Left renal cortex interstitium (tissue), 4 donors: ENCODE measurements at regions not wholly inside any gene's neighbourhood (a gene's known extent, or its start where the extent isn't known, plus 50 kb on each side); places are given as distances from the start of the nearest gene placed in this dataset.

Source experiments
- DNase-seq, 4 donors: peaks; one replicate each; pipeline ENCODE4 v3.0.0-alpha.2; 2013; ENCODE audit warnings: low read depth in 4 of 4, low spot score in 2 of 4, missing footprints in 1 of 4

DNA sequence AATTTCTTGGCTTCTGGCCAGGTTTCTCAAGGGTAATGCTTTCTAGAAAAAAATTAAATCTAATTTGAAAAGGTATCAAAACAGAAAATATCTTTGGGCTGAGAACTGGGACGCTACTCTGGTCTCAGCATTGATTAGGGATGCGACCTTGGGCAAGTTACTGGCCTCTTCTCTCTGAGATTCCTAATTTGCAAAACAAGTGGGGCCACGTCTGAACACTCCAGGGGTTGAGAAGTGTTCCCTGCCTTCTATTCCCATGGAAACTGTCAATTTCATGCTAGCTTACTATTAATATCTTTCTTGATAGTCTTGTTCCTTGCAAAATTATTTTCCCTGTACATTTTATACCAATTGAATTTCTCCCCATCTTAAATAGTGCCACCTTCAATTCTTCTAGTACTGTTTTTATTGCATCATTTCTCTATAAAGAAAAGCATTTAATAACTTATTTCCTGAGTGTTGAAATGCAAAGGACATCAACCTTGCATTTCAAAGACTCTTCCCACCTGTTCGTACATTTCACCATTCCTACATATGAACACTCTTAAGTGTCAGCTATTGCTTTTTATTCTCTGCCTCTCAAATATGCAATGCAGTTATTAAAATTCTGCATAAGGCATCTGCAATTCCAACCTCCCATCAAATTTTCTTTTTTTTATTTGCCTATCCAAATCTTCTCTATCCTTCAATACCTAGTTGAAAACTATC lies 118.3 kb upstream of the DSEL start:
- no peak for DNase-seq

DNA sequence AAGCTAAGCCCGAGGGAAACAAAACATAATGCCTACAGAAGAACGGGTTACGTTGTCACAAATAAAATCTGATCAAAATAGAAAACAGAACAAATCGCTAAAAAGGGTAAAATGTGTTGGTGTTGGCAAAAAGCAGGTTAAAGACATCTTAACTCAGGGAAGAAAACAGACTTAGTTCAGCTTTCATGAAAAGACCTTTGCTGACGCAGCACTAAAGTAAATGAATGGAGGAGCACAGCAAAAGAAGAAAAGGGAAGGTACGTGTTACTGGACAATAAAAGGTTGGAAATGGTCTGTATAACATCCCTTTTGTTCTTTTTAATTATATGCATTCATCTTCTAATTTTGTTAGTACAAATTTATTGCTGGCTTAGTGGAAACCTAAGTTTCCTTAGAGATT lies 117.4 kb upstream of the DSEL start:
- DNase-seq, result no peak

- DNase-seq, result no peak
Measured at GRCh38 chr18:67621906-67622305, 105.4 kb upstream of the DSEL start.

DNA sequence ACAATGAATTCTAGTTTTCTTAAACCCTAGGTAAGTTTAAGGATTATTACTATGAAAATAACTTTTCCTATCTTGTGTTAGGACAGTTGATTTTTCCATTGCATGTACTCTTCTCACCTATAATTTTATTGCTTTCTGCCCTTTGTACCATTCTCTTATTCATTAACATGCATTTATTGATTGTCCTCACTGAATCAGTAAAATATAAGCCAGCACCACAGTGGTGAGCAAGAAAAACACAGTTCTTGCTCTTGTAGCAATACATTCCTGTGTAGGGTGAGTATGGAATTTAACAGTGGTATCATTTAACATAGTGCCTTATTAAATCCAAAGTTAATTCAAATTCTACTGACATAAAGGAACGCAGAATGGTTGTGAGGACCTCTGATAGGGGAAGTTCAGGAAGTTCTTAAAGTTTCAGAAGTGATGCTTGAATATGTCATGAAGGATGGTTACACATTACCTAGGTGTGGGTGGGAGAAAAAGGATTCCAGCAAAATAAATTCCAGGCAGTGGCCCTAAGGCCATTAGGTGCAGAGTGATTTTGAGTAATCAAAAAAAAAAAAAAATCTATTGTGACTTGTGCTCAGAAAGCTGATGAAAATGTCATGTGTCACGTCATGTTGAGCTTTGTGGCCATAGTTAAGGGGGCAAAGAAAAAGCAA lies 104.7 kb upstream of the DSEL start:
- DNase-seq, result no peak

DNA sequence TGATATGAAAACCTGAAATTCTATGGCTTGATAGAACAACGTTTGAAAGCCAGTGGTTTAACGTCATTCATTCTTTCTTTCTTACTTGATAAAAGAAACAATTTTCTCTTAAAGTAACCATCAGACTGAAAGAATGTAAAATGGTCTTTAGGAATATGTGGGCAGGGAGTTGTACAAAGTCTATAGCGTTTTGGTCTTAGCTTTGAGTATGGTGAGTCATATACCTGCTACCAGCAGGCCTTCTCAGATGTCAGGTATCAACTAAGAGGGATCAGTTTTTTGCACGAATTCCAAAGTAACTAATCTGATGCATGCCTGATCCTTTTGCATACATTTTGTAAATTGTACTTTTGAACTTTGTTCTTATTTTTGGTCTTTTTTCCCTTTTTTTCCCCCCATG lies 101.5 kb upstream of the DSEL start:
- DNase-seq, result no peak

DNA sequence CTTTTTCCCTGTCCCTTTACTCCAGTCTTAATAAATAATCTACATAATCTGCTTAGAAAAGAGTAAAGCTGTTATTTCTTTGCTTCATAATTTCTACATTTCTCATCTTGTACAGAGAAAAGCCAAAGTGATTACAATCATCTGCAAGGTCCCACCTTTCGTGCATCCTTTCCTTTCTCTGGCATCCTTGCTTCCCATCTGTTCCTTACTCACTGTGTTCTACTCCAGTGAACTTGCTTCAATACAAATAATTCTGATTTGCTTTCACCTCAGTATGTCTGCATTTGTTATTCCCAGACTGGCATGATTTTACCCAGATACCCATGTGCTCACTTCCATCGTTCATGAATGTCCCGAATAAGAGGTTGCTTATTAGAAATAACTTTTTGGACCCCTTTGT lies 99.4 kb upstream of the DSEL start:
- DNase-seq, result no peak

DNA sequence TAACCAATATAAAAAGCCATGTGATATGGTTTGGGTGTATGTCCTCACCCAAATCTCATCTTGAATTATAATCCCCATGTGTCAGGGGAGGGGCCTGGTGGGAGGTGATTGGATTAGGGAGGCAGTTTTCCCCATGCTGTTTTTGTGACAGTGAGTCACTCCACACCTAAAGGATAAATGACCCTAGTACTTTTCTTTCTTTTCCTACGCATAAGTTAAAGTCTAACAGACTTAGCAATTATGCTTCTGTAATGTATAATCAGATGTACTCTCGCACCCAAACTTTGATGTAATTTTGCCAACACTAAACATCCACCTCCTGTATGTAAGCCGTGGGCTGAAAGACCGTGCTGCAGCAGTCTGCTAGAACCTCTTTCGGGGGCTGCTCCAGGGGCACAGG lies 97.2 kb upstream of the DSEL start:
- no peak for DNase-seq

DNA sequence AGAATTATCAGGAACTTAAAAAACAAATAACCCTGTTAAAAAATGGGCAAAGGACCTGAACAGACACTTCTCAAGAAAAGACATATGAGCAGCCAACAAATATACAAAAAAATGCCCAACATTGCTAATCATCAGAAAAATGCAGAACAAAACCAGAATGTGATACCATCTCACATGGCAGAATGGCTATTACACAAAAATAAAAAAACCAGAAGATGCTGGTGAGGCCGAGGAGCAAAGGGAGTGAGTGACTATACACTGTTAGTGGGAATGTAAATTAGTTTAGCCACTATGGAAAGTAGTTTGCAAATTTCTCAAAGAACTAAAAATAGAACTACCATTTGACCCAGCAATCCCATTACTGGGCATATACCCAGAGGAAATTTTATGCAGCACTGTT lies 95.8 kb upstream of the DSEL start:
- DNase-seq, result no peak

DNA sequence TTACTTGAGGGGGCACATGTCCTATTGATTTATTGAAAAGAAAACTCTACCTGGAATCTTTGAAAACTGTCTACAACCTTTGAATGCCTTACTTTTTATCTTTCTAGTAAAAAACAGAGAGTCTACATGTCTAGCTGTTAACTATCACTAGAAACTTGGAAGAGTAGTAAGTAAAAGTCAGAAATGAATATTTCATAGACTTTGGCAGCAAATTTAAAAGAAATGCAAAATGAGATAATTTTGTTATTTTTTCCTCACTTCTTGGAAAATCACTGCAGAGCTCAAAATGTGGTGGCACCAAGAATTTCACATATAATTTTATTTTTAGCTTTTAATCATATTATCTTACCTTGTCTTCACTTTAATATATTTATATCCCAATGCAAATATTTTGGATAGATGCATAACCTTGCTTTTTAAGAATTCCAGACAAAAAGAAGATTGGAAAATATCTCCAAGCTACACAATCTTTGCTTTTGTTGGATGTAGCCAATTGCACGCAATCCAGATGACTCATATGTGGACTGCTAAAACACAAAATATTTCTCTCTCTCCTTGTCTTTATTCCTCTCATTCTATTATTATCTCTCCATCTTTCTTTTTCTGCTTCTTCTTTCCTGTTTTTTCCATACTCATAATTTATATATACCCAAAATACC lies 92.2 kb upstream of the DSEL start:
- DNase-seq, result no peak

GRCh38 chr18:67608191-67608590 lies 91.7 kb upstream of the DSEL start:
- DNase-seq, result no peak

DNA sequence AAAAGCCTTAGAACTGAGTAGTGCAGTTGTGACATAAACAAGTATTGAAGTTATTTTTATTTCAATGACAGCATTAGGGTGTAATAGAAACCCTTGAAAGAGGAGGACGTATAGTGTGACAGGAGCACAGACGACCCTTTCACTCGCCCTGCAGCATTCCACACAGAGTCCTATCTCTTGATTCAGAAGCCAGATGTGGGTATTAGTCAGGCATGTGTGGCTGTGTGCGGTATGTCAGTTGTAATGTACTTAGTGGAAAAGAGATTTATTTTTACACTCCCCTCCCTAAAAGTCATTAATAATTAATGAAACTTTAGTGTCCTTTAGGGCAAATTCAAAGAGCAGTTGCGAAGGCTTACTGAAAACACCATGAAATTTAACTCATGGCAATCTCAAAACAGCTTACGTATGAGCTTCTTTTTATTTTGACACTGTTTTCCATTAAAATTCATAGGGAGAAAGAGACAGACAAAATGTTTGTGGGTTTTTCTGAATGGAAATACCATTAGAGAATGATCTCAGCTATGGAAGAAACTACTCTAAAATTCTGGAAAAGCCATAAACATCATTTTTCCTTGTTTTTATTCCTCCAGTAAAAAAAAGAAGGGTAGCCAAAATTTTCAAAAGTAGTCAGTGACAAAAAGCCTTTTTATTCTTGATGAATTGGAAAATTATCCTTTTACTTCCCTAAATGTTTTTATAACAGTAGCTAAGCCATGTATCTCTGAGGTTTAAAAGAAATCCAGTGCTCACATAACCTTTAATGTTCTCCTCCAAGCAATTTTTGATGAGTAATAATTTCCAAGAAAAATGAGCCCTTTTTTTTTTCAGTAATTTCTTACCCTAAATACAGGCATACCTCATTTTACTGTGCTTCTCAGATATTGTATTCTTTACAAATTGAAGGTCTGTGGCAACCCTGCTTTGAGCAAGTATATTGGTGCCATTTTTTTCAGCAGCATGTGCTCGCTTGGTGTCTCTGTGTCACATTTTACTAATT lies 84.0 kb upstream of the DSEL start:
- DNase-seq, result peak in 1 of 4 donors; percentile 16

- DNase-seq, result no peak
Measured at GRCh38 chr18:67599277-67599676, 82.8 kb upstream of the DSEL start.

- no peak for DNase-seq
Measured at GRCh38 chr18:67597759-67598158, 81.2 kb upstream of the DSEL start.

DNA sequence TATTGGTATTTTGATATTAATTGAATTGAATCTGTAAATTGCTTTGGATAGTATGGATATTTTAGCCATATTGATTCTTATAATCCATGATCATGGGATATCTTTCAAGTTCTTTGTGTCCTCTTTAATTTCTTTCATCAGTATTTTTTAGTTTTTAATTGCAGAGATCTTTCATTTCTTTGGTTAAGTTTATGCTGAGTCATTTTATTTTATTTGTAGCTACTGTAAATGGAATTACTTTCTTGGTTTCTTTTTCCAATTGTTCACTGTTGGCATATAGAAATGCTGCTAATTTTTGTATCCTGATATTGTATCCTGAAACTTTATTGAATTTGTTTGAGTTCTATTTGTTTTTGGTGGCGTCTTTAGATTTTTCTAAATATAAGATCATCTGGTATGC lies 79.5 kb upstream of the DSEL start:
- DNase-seq, result no peak

DNA sequence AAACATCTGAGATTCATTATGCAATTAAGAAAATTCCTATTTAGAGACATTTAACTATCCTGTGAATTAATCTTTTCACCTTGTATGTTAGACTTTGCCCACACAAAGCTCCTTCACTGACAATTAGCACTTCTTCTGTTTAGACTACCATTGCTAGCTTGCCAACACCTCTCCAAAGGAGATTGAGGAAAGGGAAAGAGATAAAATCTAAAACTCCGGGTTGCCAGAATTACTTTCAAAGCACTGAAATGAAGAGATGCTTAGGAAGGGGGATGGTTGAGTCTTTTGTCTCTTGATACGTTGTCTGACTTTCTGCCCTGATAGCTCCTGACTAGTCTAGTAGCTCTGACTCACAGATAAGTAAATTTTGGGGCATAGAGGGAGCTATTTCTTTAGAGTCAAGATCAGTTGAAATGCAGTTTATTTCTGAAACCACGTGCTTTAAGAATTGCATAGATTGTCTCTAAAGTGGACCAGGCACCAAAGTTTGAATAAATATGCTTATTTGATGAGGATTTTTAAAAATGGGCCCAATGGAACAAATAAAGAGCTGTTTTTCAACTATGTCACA lies 74.1 kb upstream of the DSEL start:
- no peak for DNase-seq

GRCh38 chr18:67589325-67589724 lies 72.8 kb upstream of the DSEL start:
- no peak for DNase-seq

DNA sequence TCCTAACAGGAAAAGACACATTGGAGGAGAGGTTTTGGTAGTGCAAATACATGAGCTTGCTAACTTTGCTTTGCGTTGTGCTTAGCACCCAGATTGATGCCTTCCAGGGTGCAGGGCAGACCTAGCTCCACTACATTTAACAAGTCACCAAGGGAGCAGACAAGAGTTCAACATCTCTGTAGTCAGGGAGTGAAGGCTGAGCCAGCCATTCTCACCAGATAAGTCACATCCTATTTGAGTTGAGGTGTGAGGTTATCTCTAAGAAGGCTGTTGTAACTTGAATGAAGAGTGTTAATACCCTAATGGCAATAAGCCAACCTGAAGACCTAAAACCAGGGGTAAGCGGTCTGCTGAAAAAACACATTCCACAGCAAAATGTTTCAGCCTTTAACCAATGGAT lies 69.6 kb upstream of the DSEL start:
- DNase-seq, result no peak

- no peak for DNase-seq
Measured at GRCh38 chr18:67583621-67584020, 67.1 kb upstream of the DSEL start.

- DNase-seq, result no peak
Measured at GRCh38 chr18:67582488-67582887, 66.0 kb upstream of the DSEL start.

DNA sequence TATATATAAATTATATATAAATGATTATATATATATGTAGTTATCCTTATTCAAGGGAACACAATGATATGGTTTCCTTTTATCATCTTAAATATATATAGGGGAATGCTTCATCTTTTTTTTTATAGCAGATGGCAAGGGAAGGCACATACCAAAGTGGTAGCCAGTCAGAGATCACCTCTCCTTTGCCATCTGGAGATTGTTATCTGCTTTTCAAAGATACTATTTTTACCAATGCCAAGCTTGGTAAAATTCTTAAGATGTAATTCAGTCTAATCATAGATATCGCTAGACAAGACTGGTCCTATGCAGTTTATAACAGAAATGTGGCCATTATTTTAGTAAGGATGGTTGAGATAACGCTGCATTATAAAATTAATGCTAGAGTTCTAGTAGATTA lies 64.7 kb upstream of the DSEL start:
- no peak for DNase-seq

GRCh38 chr18:67577386-67577785 lies 60.9 kb upstream of the DSEL start:
- no peak for DNase-seq
